ENCODE measurements at regions not wholly inside any gene's neighbourhood (a gene's known extent, or its start where the extent isn't known, plus 50 kb on each side); places are given as distances from the start of the nearest gene placed in this dataset.
A peak's percentile ranks its signal among the peaks of the same experiment; 100 is the strongest.

- 50% methylated on average over 7 of the region's 13 CpGs; no CpG with 5 or more reads in 1 of the 2 experiments for WGBS, 2 experiments (ENCODE audit: extremely low coverage in 2 of 2, insufficient read length in 1 of 2)
- no peak overlapping the region for H3K4ac ChIP-seq (ENCODE audit: low read depth, low read length)
- dilution Hi-C loops (cut with HindIII; ENCODE audit: low sequenced_read_pairs, unreplicated experiment), result no loop called here
- H3K79me1 ChIP-seq (ENCODE audit: low read depth in 1 of 2, low read length in 2 of 2), result no peaks in the 10 kb centered on the region
- no peaks in the 10 kb centered on the region for H4K20me1 ChIP-seq (ENCODE audit: insufficient read depth, low read length)
- no peaks in the 10 kb centered on the region for H3K27me3 ChIP-seq (ENCODE audit: control insufficient read depth, insufficient read depth, low read length)
- DNase-seq (no peak), ATAC-seq (ENCODE audit: low read depth) (no peak)
- peaks cover 61% of the 10 kb centered on the region for H3K9me3 ChIP-seq (ENCODE audit: control insufficient read depth, insufficient read depth, low read length)
- BruUV-seq (replicated peaks), result no TSS peak
- no peak overlapping the region for H2BK15ac ChIP-seq (ENCODE audit: low read depth, low read length)
- no peak overlapping the region for H3K18ac ChIP-seq (ENCODE audit: low read depth, low read length)
- H3K4me2 ChIP-seq (ENCODE audit: low read depth, low read length), result no peak overlapping the region
- H4K8ac ChIP-seq (ENCODE audit: low read depth in 2 of 2, low read length in 2 of 2), result no peak overlapping the region
- no peak overlapping the region for H2BK120ac ChIP-seq (ENCODE audit: low read depth, low read length)
- no peak for TF ChIP-seq CEBPB (IDR thresholded peaks at IDR 0.05; ENCODE audit: low read depth, low read length)
- TF ChIP-seq RFX5 (IDR thresholded peaks at IDR 0.05; ENCODE audit: low read depth, low read length), result no peak
- TF ChIP-seq POLR2A (IDR thresholded peaks at IDR 0.05; ENCODE audit: low read depth, low read length), result no peak
- no peak for TF ChIP-seq MAFK (IDR thresholded peaks at IDR 0.05; ENCODE audit: low read depth, low read length)
- TF ChIP-seq NFE2L2 (IDR thresholded peaks at IDR 0.05; ENCODE audit: low read depth, low read length), result no peak
- TF ChIP-seq FOS (IDR thresholded peaks at IDR 0.05; ENCODE audit: low read depth, low read length), result no peak
- no peak for TF ChIP-seq BHLHE40 (IDR thresholded peaks at IDR 0.05; ENCODE audit: low read depth, low read length)
- TF ChIP-seq SMC3 (IDR thresholded peaks at IDR 0.05; ENCODE audit: low read depth, low read length), result no peak
- TF ChIP-seq MXI1 (IDR thresholded peaks at IDR 0.05; ENCODE audit: borderline replicate concordance, low read depth, low read length), result no peak
- TF ChIP-seq CHD1 (IDR thresholded peaks at IDR 0.05; ENCODE audit: low read depth, low read length), result no peak
- no peak for TF ChIP-seq CTCF (conservative IDR thresholded peaks at IDR 0.05; ENCODE audit: low read depth, low read length)
- TF ChIP-seq MAZ (IDR thresholded peaks at IDR 0.05; ENCODE audit: borderline replicate concordance, low read depth, low read length), result no peak
- TF ChIP-seq USF2 (IDR thresholded peaks at IDR 0.05; ENCODE audit: low read depth, low read length), result no peak
- TF ChIP-seq RAD21 (IDR thresholded peaks at IDR 0.05; ENCODE audit: low read length), result no peak
- no peak for TF ChIP-seq ELK1 (IDR thresholded peaks at IDR 0.05; ENCODE audit: borderline replicate concordance, low read depth, low read length)
- TF ChIP-seq RCOR1 (IDR thresholded peaks at IDR 0.05; ENCODE audit: insufficient replicate concordance, low read length), result no peak
- H3K14ac ChIP-seq (replicated peaks; ENCODE audit: low read depth, low read length), result no peak overlapping the region
- no peaks in the 10 kb centered on the region for H3K36me3 ChIP-seq (ENCODE audit: control insufficient read depth, insufficient read depth, low read length)
- peak overlapping the region; percentile 3 for H2AFZ ChIP-seq (replicated peaks; ENCODE audit: low read length, poor library complexity)
- H2AK9ac ChIP-seq (replicated peaks; ENCODE audit: low read depth, low read length, poor library complexity), result no peak overlapping the region
- no peak overlapping the region for H2BK5ac ChIP-seq (ENCODE audit: low read depth, low read length, poor library complexity, severe bottlenecking)
- no peak overlapping the region for H2AK5ac ChIP-seq (ENCODE audit: low read depth, low read length)
- H3K4me1 ChIP-seq (ENCODE audit: control insufficient read depth, insufficient read depth, low read length), result no peaks in the 10 kb centered on the region
- H3K23ac ChIP-seq (ENCODE audit: low read depth, low read length), result no peak overlapping the region
- H3K27ac ChIP-seq (ENCODE audit: insufficient read depth, low read length), result no peak overlapping the region
- no peak overlapping the region for H3K56ac ChIP-seq (ENCODE audit: extremely low read depth, insufficient read depth, low read length)
- no peak overlapping the region for H4K91ac ChIP-seq (ENCODE audit: insufficient read depth, low read depth, low read length)
- ChIA-PET POLR2A (ENCODE audit: unreplicated experiment) (no interaction called here), CTCF (no interaction called here)
- in situ Hi-C loops (cut with MboI; ENCODE audit: low sequenced_read_pairs), result no loop called here
- intact Hi-C loops (cut with micrococcal nuclease), result no loop called here
- no peak overlapping the region for H3K9ac ChIP-seq (ENCODE audit: low read depth, low read length)
- H4K5ac ChIP-seq (ENCODE audit: low read depth, low read length), result no peak overlapping the region
- no peak overlapping the region for H2BK20ac ChIP-seq (ENCODE audit: low read depth, low read length)
- no peak overlapping the region for H3K4me3 ChIP-seq (ENCODE audit: insufficient read depth, low read depth, low read length)
- no peaks in the 10 kb centered on the region for H3K9me1 ChIP-seq (ENCODE audit: insufficient read depth, low read length)
Measured at GRCh38 chr22:47609653-47610052, 847.2 kb downstream of the TBC1D22A start.

Measured in IMR-90 (cell line).